Osteoblast (primary cell): ENCODE measurements at regions not wholly inside any gene's neighbourhood (a gene's known extent, or its start where the extent isn't known, plus 50 kb on each side); places are given as distances from the start of the nearest gene placed in this dataset.

Source experiments
- DNase-seq: peaks from one replicate; pipeline ENCODE4 v3.0.0; 2011; ENCODE audit warnings: low spot score, mixed read lengths; ENCODE audit not compliant: insufficient read length; ENCODE audit errors: missing footprints
- H2AFZ ChIP-seq: 2 replicates; pipeline ENCODE4 v1.6.0; 2011; ENCODE audit warnings: mild to moderate bottlenecking, low read length
- H3K27ac ChIP-seq: 2 replicates; pipeline ENCODE4 v1.5.1; 2011; ENCODE audit warnings: mild to moderate bottlenecking, low read depth, low read length, moderate library complexity
- H3K27me3 ChIP-seq: 2 replicates; pipeline ENCODE4 v1.6.0; 2012; ENCODE audit warnings: mild to moderate bottlenecking, control low read depth, inconsistent platforms, low read length, moderate library complexity; ENCODE audit not compliant: insufficient read depth
- H3K36me3 ChIP-seq: 2 replicates; pipeline ENCODE4 v1.5.1; 2011; ENCODE audit warnings: mild to moderate bottlenecking, low read length, control low read depth, moderate library complexity; ENCODE audit not compliant: insufficient read depth
- H3K4me1 ChIP-seq: 2 replicates; pipeline ENCODE4 v1.5.1; 2011; ENCODE audit warnings: mild to moderate bottlenecking, low read length, control low read depth, moderate library complexity; ENCODE audit not compliant: insufficient read depth
- H3K4me2 ChIP-seq: 2 replicates; pipeline ENCODE4 v1.6.0; 2011; ENCODE audit warnings: mild to moderate bottlenecking, low read length; ENCODE audit not compliant: insufficient read depth
- H3K4me3 ChIP-seq: fragments of 200-600 bp; sonication (generic); 3 replicates; pipeline ENCODE4 v1.5.1; 2012; ENCODE audit warnings: mild to moderate bottlenecking, low read length, inconsistent platforms; ENCODE audit not compliant: insufficient read depth
- H3K79me2 ChIP-seq: 2 replicates; pipeline ENCODE4 v1.6.0; 2012; ENCODE audit warnings: mild to moderate bottlenecking, low read length, control low read depth, inconsistent platforms; ENCODE audit not compliant: insufficient read depth
- H3K9me3 ChIP-seq: 2 replicates; pipeline ENCODE4 v1.5.1; 2011; ENCODE audit warnings: low read depth, low read length, control low read depth
- H4K20me1 ChIP-seq: 2 replicates; pipeline ENCODE4 v1.6.0; 2012; ENCODE audit warnings: mild to moderate bottlenecking, low read length, control low read depth; ENCODE audit not compliant: insufficient read depth
- CTCF ChIP-seq: IDR thresholded peaks from 2 replicates; pipeline ENCODE4 v1.5.1; 2011; ENCODE audit warnings: mild to moderate bottlenecking, low read depth, low read length, moderate library complexity; ENCODE audit errors: extremely low read depth

GRCh38 chr6:155544677-155545076 lies 89.0 kb upstream of the NOX3 start:
- Histone ChIP-seq H3K4me2 (no peak overlapping the region), H3K9me3 (no peaks in the 10 kb centered on the region), H3K27ac (no peak overlapping the region), H3K79me2 (no peaks in the 10 kb centered on the region), H2AFZ (peak overlapping the region; percentile 22), H3K4me3 (no peak overlapping the region), H3K4me1 (no peaks in the 10 kb centered on the region), H4K20me1 (no peaks in the 10 kb centered on the region), H3K36me3 (no peaks in the 10 kb centered on the region), H3K27me3 (no peaks in the 10 kb centered on the region)
- no peak for DNase-seq
- TF ChIP-seq CTCF: no peak

- DNase-seq: no peak
- H3K4me2 ChIP-seq: no peak overlapping the region
- H4K20me1 ChIP-seq: no peaks in the 10 kb centered on the region
- no peaks in the 10 kb centered on the region for H3K9me3 ChIP-seq
- no peak overlapping the region for H3K27ac ChIP-seq
- no peaks in the 10 kb centered on the region for H3K36me3 ChIP-seq
- H3K27me3 ChIP-seq: no peaks in the 10 kb centered on the region
- no peaks in the 10 kb centered on the region for H3K4me1 ChIP-seq
- no peak for TF ChIP-seq CTCF
- H3K79me2 ChIP-seq: no peaks in the 10 kb centered on the region
- H2AFZ ChIP-seq: no peak overlapping the region
- no peak overlapping the region for H3K4me3 ChIP-seq
Observed at GRCh38 chr6:155543166-155543847, 87.7 kb upstream of the NOX3 start.

- Histone ChIP-seq H3K4me3 (no peak overlapping the region), H4K20me1 (no peaks in the 10 kb centered on the region), H2AFZ (no peak overlapping the region), H3K27ac (no peak overlapping the region), H3K27me3 (no peaks in the 10 kb centered on the region), H3K36me3 (no peaks in the 10 kb centered on the region), H3K9me3 (no peaks in the 10 kb centered on the region), H3K79me2 (no peaks in the 10 kb centered on the region), H3K4me1 (no peaks in the 10 kb centered on the region), H3K4me2 (no peak overlapping the region)
- TF ChIP-seq CTCF: no peak
- no peak for DNase-seq
Observed at GRCh38 chr6:155542036-155542435, 86.4 kb upstream of the NOX3 start.

DNA sequence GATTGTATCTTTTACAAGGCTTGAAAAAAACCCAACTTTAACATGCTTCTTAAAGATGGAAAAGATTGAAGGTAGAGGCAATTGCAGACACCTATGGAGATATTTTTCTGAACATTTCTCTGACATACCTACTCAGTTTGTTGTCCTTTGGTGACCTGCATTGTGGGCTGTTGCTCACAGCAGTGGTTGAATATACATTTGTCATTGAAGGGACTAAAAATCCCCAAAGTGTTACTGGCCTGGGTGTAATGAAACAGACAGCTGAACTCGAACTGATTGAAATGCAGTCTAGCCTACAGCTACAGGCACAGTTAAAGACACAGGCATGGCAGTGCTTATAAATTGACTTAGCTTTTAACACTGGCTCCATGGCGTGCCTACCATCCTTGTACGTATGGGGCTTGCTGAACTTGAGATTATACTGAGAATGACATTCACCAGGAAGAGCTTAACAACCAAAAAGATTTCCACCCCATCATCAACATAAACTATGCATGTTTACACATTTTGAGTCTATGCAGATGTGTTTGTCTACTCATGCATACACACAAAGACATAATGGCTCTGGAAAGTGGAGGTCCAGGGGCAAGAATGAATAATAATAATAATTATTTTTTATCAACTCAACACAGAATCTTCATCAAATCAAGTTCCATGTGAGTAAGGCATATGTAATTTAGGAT lies 83.2 kb upstream of the NOX3 start:
- no peak for TF ChIP-seq CTCF
- Histone ChIP-seq H3K4me2 (no peak overlapping the region), H3K4me3 (no peak overlapping the region), H3K79me2 (no peaks in the 10 kb centered on the region), H3K36me3 (no peaks in the 10 kb centered on the region), H3K4me1 (no peaks in the 10 kb centered on the region), H3K9me3 (no peaks in the 10 kb centered on the region), H3K27ac (no peak overlapping the region), H3K27me3 (no peaks in the 10 kb centered on the region), H2AFZ (no peak overlapping the region), H4K20me1 (no peaks in the 10 kb centered on the region)
- DNase-seq: no peak
